ENCODE measurements at regions not wholly inside any gene's neighbourhood (a gene's known extent, or its start where the extent isn't known, plus 50 kb on each side); places are given as distances from the start of the nearest gene placed in this dataset.

DNA sequence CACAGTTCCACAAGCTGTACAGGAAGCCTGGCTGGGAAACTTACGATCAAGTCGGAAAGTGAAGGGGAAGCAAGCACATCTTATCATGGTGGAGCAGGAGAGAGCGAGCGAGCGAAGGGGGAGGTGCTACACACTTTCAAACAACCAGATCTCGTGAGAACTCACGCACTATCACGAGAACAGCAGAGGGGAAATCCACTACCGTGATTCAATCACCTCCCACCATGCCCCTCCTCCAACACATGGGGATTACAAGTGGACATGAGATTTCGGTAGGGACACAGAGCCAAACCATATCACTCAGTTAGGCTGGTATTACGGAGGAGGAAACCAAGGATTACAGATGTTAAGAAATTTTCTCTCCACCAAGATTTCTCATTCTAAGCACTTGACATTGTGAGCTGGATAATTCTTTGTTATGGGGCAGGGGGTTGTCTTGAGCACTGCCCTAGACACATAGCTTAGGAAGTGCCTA is 262.0 kb upstream of the G2E3 start:
- no peak for DNase-seq (ENCODE audit: low read depth in 2 of 2, low spot score in 1 of 2)

DNA sequence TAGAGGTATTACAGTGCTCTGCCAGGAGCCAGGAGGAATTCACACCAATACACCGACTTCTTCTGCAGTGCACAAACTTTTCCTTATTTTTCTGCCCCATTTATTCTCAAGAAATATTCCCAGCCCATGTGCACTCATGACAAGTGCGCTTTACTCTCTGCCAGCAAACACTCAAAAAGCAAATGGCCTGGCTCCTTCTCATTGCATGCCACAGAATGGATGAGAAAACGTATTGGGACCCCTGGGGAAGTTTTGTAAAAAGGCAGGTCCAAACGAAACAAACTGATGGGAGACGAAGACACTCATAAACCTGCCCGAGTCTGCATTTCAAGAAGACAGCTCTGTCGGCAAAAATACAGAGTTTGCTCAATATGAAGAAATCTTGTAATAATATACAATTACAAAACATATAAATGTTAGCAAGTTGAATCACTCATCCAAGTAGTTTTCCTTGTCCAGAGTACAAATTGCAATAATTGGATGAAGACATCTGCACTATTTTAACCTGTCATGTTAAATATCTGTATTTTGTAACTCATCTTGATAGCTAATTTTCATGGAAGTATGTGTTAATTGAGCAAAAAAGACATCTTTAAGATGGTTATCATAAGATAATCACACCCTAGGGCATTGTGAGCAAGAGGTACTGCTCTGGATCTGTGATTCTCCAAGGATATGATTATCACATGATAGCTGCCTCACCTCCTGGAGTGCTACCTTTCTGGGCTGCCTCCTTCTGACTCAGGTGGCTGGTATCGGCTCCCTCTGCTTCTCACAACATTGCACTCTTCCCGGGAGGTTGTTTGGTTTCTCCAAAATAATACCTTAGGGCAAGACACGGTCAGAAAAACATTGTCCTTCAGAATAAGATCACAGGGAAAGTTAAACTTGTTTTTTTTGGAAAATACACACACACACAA is 260.8 kb upstream of the G2E3 start:
- DNase-seq (ENCODE audit: low read depth in 2 of 2, low spot score in 1 of 2) = no peak

DNA sequence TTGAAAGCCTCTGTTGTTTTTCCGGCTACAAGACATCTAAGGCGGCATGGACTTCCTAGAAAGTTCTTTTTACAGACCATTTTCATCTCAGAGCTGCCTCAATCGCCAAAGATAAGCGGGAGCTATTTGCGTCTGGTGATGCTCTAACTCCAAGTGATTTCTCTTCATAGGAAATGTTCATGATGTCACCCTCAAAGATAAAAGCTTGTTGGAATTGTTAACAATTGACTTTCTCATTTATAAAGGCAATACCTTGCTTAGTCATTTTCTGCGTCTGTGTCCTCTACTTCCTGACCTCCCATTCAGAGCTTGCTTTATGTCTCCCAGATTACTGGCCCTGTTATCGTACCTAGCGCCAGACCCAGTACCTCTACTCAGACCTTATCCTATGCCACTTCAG is 259.0 kb upstream of the G2E3 start:
- DNase-seq (ENCODE audit: low read depth in 2 of 2, low spot score in 1 of 2) = no peak

DNA sequence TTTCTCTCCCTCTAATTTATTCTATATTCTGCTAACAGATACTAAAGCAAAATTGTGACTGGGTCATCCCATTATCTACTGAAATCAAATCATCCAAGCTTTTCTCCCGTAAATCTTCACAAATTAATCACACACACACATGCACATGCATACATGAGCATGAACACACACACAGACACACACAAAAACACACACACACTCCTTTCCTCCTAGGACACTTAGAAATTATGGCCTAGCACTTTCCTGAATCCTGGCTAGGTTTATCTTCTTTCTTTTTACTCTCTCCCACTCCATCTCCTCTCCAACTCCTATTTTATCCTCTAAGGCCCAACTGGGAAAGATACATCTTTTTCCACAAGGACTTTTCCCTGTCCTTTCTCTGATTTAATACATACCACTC is 255.6 kb upstream of the G2E3 start:
- no peak for DNase-seq (ENCODE audit: low read depth in 2 of 2, low spot score in 1 of 2)

DNA sequence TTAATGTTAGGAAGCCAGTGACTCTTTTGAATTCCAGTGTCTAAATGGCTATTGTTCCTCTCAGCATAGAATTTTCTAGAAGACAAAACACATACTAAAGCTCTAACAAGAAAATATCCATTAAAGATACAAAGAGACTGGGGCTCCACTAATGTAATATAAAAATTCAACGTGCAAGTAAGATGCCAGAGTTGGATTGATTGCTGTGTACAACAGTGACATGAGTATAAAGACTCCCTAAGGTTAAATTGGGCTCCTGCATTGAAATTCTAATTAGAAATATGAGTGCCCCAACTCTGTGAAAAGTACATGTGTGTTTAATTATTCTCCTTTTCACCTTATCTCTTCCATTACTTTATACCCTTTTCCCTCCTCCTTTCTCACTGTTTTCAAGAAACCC is 253.6 kb upstream of the G2E3 start:
- DNase-seq (ENCODE audit: low read depth in 2 of 2, low spot score in 1 of 2) = no peak

DNA sequence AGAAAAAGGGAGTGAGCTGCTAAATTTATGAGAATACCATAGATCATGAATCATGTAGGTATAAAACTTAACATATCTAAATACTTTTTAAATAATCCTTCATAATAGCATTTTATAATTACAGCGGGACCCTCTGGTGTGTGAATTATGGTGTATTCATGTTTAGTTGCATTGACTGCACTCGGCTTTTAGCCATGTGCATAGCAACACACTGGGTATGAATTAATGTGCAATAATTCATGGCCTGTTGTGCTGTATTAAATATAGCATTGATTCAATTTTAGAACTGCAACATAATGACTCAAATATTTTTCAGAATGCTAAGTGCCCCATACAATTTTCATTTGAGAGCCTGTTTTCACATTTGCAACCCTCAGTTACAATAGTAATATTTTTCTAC is 249.6 kb upstream of the G2E3 start:
- DNase-seq (ENCODE audit: low read depth in 2 of 2, low spot score in 1 of 2) = no peak

DNA sequence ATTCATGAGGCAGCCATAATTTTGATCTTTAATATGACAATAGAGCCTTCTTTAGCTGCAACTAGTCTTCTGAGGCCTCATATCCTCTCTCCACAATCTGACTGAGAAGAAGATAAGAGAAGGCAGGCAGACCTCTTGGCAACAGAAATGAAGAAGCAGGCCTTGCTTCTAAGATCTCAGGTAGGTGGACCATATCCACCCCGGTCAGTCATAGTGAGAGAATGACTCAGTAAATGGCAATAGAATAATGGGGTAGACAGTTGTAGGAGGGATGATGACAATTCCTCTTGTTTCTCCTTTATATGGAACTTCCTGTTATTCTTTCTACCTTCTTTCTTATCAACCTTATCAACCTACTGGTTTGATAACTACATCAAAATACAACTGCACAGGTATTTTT is 246.7 kb upstream of the G2E3 start:
- no peak for DNase-seq (ENCODE audit: low read depth in 2 of 2, low spot score in 1 of 2)

DNA sequence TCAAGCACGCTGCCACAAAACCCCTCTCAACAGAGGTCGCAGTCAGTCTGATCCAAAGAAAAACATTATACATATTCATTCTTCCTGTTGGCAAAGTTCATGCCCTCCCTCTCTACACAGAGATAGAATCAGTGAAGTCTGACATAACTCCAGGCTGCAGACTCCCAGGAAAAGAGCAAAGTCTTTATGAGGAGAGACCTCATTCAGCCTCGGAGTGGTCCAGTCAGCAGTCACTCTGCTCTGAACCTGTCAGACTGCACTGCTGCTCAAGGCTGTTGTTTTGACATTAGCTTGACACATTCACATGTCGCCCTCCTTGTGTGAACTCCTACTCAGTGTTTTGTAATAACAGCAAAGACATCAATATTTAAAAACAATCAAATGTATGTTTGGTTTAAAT is 241.2 kb upstream of the G2E3 start:
- DNase-seq (ENCODE audit: low read depth in 2 of 2, low spot score in 1 of 2) = no peak

DNA sequence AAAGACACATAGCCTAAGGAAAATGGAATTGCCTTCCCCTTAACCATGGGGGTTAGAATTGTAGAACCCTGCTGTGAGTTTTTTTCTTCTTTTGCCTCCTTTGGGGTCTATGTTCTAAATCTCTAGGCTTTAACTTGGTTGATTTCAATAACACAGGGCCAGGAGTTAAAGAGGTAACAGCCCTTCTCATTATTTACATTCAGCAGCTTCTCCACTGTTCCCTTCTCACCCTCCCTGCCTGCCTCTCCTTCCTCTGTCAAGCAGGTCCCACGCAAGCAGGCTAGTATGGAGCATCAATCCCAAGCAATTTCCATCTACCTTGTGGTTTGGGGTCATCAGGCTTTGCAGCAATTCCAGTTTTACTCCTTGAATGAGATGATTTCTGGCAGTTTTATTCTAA is 236.1 kb upstream of the G2E3 start:
- no peak for DNase-seq (ENCODE audit: low read depth in 2 of 2, low spot score in 1 of 2)

DNA sequence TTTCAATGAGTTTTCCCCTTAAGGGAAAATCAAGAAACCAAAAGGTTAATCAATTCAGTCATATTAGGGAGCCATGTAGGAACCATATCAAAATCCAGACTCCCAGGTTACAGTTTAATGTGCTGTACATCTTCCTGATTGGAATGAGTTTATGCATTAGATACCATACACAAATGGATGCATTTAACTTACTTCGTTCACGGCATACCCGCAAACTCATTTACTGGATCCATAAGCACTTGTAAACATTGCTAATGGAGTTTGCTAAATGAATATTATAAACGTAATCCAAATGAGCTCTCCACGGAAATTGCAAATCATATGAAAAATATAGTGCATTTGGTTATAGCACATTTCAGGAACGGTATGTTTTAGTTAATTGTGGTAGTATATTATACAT is 228.9 kb upstream of the G2E3 start:
- DNase-seq (ENCODE audit: low read depth in 2 of 2, low spot score in 1 of 2) = no peak

DNA sequence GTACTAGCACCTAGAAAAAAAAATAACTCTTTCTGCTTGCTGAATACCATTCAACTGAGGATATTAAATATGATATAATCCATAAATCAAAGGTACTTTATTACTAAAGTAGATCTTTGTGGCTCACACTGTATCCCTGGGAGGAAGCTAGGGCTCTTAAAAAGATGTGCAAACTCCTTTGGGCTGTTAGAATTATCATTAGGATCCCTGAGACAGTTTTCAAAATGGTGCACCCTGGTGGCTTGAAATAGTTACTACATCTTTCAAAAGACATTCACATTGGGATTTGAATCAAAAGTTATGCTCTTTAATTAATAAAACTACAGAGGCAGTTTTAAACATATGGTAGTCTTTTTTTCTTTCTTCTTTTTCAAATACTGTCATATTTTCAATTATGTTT is 228.5 kb upstream of the G2E3 start:
- DNase-seq (ENCODE audit: low read depth in 2 of 2, low spot score in 1 of 2) = no peak

DNA sequence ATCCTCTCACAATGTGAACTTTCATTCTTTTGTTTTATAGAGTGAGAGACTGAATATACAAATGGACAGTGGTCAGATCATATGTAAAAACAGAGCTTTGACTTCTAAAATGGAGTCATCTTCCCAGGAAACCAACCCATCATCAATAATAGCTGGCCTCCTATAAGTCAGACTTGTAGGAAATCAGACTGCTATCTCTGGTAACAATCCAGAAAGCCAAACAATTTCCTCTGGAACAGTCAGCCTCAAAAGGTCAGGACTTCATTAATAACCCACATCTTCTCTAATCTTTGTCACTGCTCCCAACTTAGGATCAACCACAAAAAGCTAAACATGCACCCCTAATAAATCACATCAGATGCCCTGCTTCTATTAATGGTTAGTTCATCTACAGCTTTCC is 227.9 kb upstream of the G2E3 start:
- DNase-seq (ENCODE audit: low read depth in 2 of 2, low spot score in 1 of 2) = no peak

DNA sequence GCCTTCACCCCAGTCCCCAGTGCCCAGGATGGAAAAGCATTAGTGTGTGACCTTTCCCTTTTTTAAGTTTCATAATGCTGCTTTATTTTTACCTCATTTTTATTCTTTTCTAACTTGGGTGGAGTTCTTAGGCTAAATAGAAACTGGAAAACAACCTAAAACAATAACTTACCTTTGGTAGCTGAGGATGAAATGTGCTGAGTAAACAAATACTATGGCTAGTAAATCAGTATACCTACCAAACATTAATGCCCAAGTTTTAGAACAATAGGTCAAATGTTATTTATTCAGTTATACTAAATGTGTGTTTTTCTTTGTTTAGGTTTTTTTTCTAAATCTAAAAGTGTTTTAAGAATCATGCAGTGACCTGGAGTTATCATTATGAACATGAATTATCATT is 226.6 kb upstream of the G2E3 start:
- no peak for DNase-seq (ENCODE audit: low read depth in 2 of 2, low spot score in 1 of 2)

DNA sequence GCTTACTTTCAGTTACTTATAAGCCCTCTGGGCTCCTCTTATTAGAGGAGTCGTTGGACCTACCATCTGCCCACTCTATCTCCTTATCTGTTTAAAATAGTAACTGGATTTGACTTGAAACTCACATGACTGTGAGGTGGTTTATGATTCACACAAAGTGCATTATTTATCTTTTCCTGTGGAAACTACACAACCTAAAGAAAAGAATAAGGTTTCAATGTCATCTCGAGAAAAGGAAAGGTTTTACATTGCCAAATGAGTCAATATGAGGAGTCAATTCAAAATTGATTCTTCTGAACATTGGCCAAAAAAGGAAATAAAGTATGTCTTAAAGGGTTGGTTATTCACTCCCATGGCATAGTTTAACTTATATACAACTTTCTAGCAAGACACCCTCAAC is 225.0 kb upstream of the G2E3 start:
- DNase-seq (ENCODE audit: low read depth in 2 of 2, low spot score in 1 of 2) = no peak

DNA sequence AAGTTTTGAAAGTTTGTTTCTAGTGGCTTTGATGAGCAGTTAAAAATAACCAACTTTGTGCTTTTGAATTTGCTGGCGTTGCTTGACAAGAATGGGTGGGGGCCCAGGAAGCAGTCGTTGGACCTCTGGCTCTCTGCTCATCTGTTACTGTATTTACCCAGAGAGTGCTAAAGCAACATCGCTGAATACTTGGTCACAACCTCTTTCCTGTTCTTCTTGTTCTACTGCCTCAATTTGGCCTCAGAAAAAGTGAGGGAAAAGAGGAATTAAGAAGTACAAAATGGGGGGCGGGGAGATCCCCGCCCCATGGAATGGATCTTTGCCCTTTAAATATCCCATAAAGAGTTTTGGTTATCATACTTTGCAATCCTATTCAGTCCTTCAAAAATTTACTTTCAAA is 221.5 kb upstream of the G2E3 start:
- DNase-seq (ENCODE audit: low read depth in 2 of 2, low spot score in 1 of 2) = no peak

DNA sequence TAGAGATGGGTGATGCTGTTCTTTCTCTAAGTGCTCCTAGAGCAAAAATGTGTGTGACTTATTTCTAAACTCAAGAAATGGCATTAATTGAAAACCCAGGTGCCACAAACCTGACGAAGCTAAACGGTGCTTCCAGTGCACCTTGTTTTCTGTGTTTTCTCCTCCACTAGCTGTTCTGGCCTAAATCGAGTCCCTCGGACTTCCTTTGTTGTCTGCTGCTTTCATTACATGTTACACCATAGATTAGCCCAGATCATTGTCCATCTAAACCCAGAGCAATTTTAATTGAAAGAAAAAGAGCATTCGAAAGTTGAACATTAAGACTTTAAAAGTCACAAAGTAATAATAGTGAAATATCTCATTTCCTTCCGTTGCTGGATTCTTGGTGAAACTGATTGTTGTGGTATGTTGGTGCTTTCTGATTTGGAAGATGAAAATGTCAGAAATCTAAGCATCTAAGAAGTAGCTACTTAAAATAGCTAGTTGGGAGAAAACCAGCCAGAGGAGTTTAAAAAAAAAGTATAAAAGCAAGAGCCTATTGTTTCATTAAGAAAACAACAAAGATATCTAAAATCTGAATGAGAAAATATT is 219.6 kb upstream of the G2E3 start:
- no peak for DNase-seq (ENCODE audit: low read depth in 2 of 2, low spot score in 1 of 2)

DNA sequence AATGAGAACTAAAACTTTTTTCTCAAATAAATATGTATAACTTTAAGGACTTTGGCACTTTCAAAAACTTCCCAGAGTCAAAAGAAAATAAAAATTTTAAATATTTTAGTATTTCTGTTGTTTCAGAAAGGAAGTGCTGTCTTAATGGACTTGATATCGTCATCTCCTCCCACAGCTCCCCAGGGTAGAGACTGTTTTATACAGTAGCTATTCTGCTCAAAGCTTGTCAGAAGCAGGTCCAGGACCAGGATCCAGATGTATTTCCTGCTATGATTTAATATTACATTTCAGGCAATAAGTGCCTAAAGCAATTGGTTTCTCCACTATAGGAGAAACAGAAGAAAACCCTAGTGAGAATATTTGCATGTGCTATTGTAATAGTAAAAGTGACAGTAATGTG is 218.5 kb upstream of the G2E3 start:
- no peak for DNase-seq (ENCODE audit: low read depth in 2 of 2, low spot score in 1 of 2)

DNA sequence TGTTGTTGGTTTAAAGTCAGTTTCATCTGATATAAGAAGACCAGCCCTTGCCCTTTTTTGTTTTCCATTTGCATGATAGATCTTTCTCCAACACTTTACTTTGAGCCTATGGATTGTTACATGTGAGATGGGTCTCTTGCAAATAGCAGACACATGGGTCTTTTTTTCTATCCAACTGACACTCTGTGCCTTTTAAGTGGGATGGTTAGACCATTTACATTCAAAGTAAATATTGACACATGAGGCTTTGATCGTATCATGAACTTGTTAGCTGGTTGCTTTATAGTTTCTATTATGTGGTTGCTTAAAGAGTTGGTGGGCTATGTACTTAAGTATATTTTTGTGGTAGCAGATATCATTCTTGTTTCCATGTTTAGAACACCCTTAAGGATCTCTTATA is 213.4 kb upstream of the G2E3 start:
- DNase-seq (ENCODE audit: low read depth in 2 of 2, low spot score in 1 of 2) = no peak

DNA sequence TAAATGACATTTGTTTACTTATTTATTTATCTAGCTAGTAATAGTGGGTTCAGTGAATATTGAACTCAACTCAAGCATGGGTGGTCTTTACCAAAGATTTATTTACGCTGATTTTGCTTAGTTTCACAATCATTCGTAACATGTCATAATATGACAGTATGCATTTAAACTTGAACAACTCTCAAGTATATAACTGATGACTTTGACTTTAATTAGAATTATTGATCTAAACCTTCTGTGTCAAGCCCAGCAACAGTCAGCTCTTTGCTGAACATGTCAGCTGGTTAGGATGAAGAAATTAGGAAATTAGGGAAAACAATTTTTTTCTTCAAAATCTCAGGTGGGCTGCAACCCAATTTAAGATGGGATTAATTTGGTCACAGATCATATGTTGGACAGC is 210.5 kb upstream of the G2E3 start:
- no peak for DNase-seq (ENCODE audit: low read depth in 2 of 2, low spot score in 1 of 2)

DNA sequence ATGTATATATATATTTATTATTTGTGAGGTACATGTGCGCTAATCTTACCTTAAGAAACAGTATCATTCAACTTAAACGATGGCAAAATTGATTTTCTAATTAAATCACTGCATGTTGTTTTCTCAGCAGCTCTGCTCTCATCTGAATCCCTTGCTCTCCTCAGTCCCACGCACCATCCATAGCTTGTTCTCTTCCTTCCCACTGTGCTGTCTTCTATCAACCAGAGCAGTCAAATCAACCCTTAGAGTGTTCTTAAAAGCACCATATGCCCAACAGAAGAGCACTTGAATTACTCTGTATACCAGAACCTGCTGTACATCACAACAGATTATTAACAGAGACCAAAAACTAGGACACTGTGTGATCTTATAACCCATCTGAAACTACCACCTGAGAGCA is 209.4 kb upstream of the G2E3 start:
- DNase-seq (ENCODE audit: low read depth in 2 of 2, low spot score in 1 of 2) = no peak

DNA sequence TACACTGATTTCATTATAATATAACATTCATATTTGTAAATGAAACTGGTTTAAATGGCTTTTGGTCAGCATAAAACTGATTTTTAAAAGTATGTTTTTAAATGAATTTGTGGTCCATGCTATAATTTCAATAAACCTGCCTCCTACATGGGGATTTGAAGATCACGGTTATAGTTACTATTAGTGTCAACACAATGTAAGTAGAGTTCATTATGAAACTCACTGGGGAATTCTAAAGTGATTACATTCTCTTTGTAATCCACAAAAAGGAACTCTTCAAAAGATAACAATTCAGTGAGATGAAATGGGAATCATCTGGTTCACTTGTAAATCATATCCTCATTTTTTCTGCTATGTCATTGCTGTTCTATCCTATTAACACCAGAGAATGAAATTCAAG is 204.5 kb upstream of the G2E3 start:
- DNase-seq (ENCODE audit: low read depth in 2 of 2, low spot score in 1 of 2) = no peak

DNA sequence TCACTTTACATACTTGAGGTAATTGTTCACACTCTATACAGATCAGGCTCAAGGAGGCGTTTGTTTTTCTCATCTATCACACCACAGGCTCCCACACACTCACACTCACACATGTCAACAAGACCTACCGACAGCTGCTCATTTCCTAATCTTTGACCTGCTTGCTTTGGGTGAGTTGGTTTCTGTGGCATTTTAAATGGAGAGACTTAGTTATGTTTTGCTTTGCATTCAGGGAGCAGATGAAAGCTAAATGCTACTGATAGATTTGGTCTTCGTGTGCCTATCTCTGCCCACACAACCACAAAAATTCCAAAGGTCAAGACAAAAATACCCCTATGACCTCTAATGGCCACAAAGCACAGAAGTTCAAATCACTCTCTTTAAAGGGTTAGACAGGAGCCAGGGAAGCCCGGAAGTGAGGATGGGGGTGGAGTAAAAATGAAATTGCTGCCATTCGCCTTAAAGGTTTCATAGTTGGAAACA is 203.5 kb upstream of the G2E3 start:
- DNase-seq (ENCODE audit: low read depth in 2 of 2, low spot score in 1 of 2) = no peak

Measured in stimulated activated CD8-positive, alpha-beta memory T cell treated with anti-CD3 and anti-CD28 coated beads, Interleukin-4, amount 100 ng/mL, for 4 hours (primary cell).